Body of pancreas (tissue), 4 donors: ENCODE measurements at regions not wholly inside any gene's neighbourhood (a gene's known extent, or its start where the extent isn't known, plus 50 kb on each side); places are given as distances from the start of the nearest gene placed in this dataset.
"Not testable (repeated sequence)": the region's sequence is repeated elsewhere in the genome, so short reads cannot be mapped to it uniquely, and the experiment has no call there.

Source experiments
- ATAC-seq: fragments of 150-250 bp; one replicate; pipeline ENCODE4 v1.9.1; 2016
- DNase-seq, 4 donors: peaks; one replicate each; pipeline ENCODE4 v3.0.0-alpha.2; 2019
- H3K27ac ChIP-seq, 4 donors: fragments of 200-600 bp; sonication (generic); 1 replicate in 3 of 4; 2 replicates in 1 of 4; pipeline versions ENCODE4 v1.5.1 to v1.6.1; 2016 to 2019; ENCODE audit warnings: mild to moderate bottlenecking in 1 of 4, mixed read lengths in 1 of 4, moderate library complexity in 1 of 4
- H3K27me3 ChIP-seq, 2 donors: fragments of 200-600 bp; sonication (generic); one replicate each; pipeline ENCODE4 v1.6.0; 2016; ENCODE audit warnings: mild to moderate bottlenecking in 1 of 2
- H3K36me3 ChIP-seq, 2 donors: fragments of 200-600 bp; sonication (generic); replicated peaks in 1 of 2; 2 replicates each; pipeline ENCODE4 v1.5.1; 2016; ENCODE audit warnings: low read depth in 2 of 2; ENCODE audit not compliant: insufficient read depth in 1 of 2
- H3K4me1 ChIP-seq: fragments of 200-600 bp; sonication (generic); one replicate; pipeline ENCODE4 v1.6.0; 2016
- H3K4me3 ChIP-seq, 2 donors: fragments of 200-600 bp; sonication (generic); 1 replicate in 1 of 2; 2 replicates in 1 of 2; pipeline ENCODE4 v1.5.1; 2016 to 2019
- H3K9me3 ChIP-seq, 3 donors: fragments of 200-600 bp; sonication (generic); 1 replicate in 2 of 3; 2 replicates in 1 of 3; pipeline ENCODE4 v1.5.1; 2016
- CTCF ChIP-seq, 7 experiments: fragments of 450-650 bp in 4 of 7; fragments of 200-600 bp in 3 of 7; sonication (generic) in 3 of 7; IDR thresholded peaks; one replicate each; pipeline ENCODE4 v1.5.1; 2016 to 2019; ENCODE audit warnings: antibody characterized with exemption in 7 of 7
- POLR2A ChIP-seq, 3 donors: fragments of 450-650 bp; IDR thresholded peaks; one replicate each; pipeline ENCODE4 v1.6.1; 2016; ENCODE audit warnings: antibody characterized with exemption in 3 of 3, mild to moderate bottlenecking in 2 of 3
- WGBS, 2 donors: methylation state at CpG; one replicate each; pipeline ENCODE4 v1.1.5; 2017; 5-methylcytosine and 5-hydroxymethylcytosine counted together
- intact Hi-C: fragments of 100-400 bp; cut with DNase I; formaldehyde crosslinking; loops from one replicate; pipeline ENCODE4 v1.15.1; 2023

DNA sequence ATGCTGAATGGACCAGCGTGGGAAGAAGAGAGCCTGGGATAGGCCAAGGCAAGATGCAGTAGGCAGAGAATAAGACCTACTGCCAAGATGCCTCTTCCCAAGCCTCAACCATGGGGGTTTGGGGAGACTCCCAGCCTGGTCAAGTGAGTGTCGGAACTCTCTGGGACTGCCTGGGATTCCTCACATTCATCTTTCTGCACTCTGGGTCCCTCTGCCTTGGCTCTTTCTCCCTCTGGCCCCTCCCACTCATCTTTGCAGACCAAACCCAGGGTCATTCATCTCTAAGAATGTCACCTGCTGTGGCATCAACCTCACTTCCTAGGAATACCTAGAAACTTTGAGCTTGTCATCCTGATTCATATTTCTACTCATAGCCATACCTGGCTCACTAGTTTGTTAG is 211.3 kb upstream of the HNRNPA3 start:
- DNase-seq (no peak), ATAC-seq (no peak)
- Histone ChIP-seq H3K4me3 (no peak overlapping the region), H3K27me3 (no peaks in the 10 kb centered on the region), H3K36me3 (no peaks in the 10 kb centered on the region), H3K4me1 (no peaks in the 10 kb centered on the region), H3K27ac (no peak overlapping the region), H3K9me3 (no peaks in the 10 kb centered on the region)
- TF ChIP-seq POLR2A (IDR thresholded peaks at IDR 0.05): no peak
- no peak for TF ChIP-seq CTCF (IDR thresholded peaks at IDR 0.05)
- WGBS, 2 donors: 82 to 86% methylated on average over 2 of the region's 2 CpGs
- intact Hi-C loops: no loop called here

DNA sequence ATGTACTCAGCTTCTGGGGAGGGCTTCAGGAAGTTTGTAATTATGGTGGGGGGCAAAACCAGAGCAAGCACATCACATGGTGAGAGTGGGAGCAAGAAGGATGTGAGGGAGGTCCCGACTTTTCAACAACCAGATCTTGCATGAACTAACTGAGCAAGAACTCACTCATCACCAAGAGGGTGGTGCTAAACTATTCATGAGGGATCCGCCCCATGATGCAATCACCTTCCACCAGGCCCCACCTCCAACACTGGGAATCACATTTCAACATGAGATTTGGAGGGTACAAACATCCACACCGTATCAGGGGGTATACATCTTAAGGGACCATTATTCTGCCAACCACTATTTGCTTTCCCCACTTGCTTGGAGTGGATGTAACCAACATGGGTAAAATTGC is 209.6 kb upstream of the HNRNPA3 start:
- intact Hi-C loops: no loop called here
- no peaks in the 10 kb centered on the region for H3K27me3 ChIP-seq
- no peak for TF ChIP-seq CTCF (IDR thresholded peaks at IDR 0.05)
- TF ChIP-seq POLR2A (IDR thresholded peaks at IDR 0.05): no peak
- 55 to 59% methylated on average over 3 of the region's 3 CpGs for WGBS, 2 donors
- no peak for ATAC-seq
- no peak overlapping the region for H3K27ac ChIP-seq
- no peak for DNase-seq
- no peaks in the 10 kb centered on the region for H3K9me3 ChIP-seq
- no peaks in the 10 kb centered on the region for H3K4me1 ChIP-seq
- no peak overlapping the region for H3K4me3 ChIP-seq
- H3K36me3 ChIP-seq: no peaks in the 10 kb centered on the region

- H3K36me3 ChIP-seq, ATAC-seq, H3K4me3 ChIP-seq, H3K9me3 ChIP-seq, H3K27me3 ChIP-seq, intact Hi-C loops, H3K27ac ChIP-seq, H3K4me1 ChIP-seq, DNase-seq: not testable (repeated sequence)
- 91 to 99% methylated on average over 12 to 25 of the region's 28 CpGs for WGBS, 2 donors
These were observed 204.9 kb upstream of the HNRNPA3 start for GRCh38 chr2:177007726-177008125.

DNA sequence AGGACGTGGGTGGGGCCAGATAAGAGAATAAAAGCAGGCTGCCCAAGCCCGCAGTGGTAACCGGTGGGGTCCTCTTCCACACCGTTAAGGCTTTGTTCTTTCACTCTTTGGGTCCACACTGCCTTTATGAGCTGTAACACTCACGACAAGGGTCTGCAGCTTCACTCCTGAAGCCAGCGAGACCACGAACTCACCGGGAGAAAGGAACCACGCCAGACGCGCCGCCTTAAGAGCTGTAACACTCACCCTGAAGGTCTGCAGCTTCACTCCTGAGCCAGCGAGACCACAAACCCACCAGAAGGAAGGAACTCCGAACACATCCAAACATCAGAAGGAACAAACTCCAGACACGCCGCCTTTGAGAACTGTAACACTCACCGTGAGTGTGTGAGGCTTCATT is 203.9 kb upstream of the HNRNPA3 start:
- DNase-seq, intact Hi-C loops, H3K27ac ChIP-seq: not testable (repeated sequence)

DNA sequence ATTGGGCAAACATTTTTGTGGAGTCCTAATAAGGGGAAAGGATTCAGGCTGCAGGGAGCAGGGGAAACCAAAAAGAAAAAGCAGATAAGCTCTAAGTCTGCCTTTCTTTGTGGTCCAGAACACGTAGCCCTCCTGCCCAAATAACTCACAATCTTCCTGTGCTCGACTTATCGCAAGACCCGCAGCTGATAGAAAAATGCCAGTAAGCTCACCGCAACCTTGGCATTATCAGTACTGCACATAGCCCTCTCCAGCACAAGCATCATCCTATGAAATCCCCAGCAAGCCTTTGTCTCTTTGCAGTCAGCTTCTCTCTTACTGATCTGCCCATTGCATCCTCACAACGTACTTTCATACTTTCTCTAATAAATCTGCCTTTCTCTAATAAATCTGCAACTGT is 202.4 kb upstream of the HNRNPA3 start:
- DNase-seq (no peak), ATAC-seq (no peak)
- H3K27me3 ChIP-seq: no peaks in the 10 kb centered on the region
- H3K4me1 ChIP-seq: no peaks in the 10 kb centered on the region
- no peaks in the 10 kb centered on the region for H3K36me3 ChIP-seq
- no peak overlapping the region for H3K4me3 ChIP-seq
- H3K27ac ChIP-seq: no peak overlapping the region
- 67 to 85% methylated on average over 6 of the region's 6 CpGs for WGBS, 2 donors
- H3K9me3 ChIP-seq: no peaks in the 10 kb centered on the region
- intact Hi-C loops: no loop called here
- no peak for TF ChIP-seq POLR2A (IDR thresholded peaks at IDR 0.05)
- TF ChIP-seq CTCF (IDR thresholded peaks at IDR 0.05): no peak

More for the DNA sequence above, 203.9 kb upstream of the HNRNPA3 start:
- not testable (repeated sequence) for H3K9me3 ChIP-seq, H3K4me1 ChIP-seq, H3K36me3 ChIP-seq, ATAC-seq, H3K27me3 ChIP-seq, H3K4me3 ChIP-seq
- WGBS, 2 donors: 71 to 80% methylated on average over 17 of the region's 17 CpGs

DNA sequence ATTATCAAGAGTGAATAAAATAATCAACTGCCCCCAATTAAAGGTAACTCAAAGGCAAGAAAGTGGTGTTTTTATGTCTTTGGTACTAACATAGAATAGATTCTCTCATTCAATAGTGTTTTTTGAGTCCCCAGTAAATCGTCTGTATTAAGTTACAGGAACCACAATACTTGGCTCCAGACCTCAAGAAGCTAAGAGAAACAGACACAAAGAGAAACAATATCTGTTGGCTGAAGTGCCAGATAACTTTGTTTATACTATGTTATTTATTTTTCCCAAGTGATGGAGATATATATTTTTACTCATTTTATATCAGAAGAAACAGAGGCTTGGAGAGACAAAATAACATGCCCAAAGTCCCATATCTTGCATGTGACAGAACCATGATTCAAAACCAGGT is 201.7 kb upstream of the HNRNPA3 start:
- Histone ChIP-seq H3K27ac (no peak overlapping the region), H3K9me3 (no peaks in the 10 kb centered on the region), H3K4me1 (no peaks in the 10 kb centered on the region), H3K36me3 (no peaks in the 10 kb centered on the region), H3K4me3 (no peak overlapping the region), H3K27me3 (no peaks in the 10 kb centered on the region)
- intact Hi-C loops: no loop called here
- TF ChIP-seq POLR2A (IDR thresholded peaks at IDR 0.05): no peak
- TF ChIP-seq CTCF (IDR thresholded peaks at IDR 0.05): no peak
- ATAC-seq: no peak
- WGBS, 2 donors: 6 to 21% methylated on average over 1 of the region's 1 CpG
- DNase-seq: no peak
